EL (cell line): ENCODE measurements at regions not wholly inside any gene's neighbourhood (a gene's known extent, or its start where the extent isn't known, plus 50 kb on each side); places are given as distances from the start of the nearest gene placed in this dataset.

Source experiments
- DNase-seq: peaks from one replicate; pipeline ENCODE4 v3.0.0-alpha.2; 2016

- peak; percentile 14 for DNase-seq
These were observed 250.8 kb downstream of the SLC6A15 start for GRCh38 chr12:84661786-84662185.

- DNase-seq, result no peak
These were observed 252.5 kb downstream of the SLC6A15 start for GRCh38 chr12:84660139-84660538.

DNA sequence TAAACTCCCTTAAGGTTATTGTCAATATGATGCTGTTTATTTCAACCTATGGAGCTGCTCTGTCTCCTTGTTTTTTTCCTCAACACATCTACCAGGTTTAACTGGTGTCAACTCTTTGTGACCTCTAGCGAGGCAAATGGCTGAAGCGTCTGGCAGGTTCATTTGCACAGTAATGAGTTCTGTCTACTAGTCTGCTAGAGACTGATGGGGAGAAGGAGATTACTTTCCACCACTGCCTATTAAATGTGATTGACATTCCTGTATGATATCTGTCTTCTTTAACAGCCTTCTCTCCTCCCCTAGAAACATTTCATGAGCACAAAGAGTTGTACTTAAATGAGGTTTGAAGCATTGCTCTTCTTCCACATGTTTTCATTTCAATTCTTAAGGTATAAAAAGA is 253.7 kb downstream of the SLC6A15 start:
- no peak for DNase-seq

GRCh38 chr12:84656705-84657104 is 255.9 kb downstream of the SLC6A15 start:
- DNase-seq, result no peak

- DNase-seq, result no peak
These were observed 259.1 kb downstream of the SLC6A15 start for GRCh38 chr12:84653482-84653881.

GRCh38 chr12:84648425-84648824 is 264.2 kb downstream of the SLC6A15 start:
- DNase-seq, result no peak

DNA sequence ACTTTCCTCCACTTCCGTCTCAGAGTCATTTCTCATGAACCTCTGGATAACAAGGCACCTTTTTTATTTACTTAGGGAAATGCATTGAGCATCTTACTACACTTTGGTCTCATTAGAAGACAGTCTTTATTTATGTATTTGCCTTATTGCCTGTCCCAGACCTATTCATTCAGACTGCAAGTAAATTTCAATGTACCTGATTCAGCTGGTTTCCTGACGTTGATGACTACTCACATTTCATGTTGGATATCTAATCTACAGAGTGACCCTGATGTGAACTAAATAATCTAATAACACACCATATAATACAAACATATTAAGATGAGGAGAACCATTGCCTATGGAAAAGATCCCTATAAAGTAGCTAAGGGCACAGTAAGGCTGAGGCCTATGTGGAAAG is 267.7 kb downstream of the SLC6A15 start:
- DNase-seq, result no peak

DNA sequence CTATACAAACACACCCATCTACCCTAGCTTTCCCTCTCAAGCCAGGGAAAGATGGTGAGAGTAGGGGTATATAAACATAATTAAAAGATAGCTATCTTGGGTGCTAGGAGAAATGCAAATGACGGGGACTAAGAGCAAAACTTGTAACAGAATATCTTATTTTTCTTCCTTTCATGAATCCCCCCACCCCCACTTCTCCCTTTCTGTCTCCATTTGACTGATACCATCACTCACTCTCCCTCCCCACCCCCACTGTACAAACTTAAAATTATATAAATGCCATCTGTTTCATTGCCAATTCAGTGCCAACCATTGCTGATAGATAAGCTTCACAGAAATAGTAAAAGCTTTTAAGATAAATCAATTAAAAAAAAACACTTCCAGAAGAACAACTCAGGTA is 268.6 kb downstream of the SLC6A15 start:
- no peak for DNase-seq

GRCh38 chr12:84641940-84642545 is 270.6 kb downstream of the SLC6A15 start:
- no peak for DNase-seq

DNA sequence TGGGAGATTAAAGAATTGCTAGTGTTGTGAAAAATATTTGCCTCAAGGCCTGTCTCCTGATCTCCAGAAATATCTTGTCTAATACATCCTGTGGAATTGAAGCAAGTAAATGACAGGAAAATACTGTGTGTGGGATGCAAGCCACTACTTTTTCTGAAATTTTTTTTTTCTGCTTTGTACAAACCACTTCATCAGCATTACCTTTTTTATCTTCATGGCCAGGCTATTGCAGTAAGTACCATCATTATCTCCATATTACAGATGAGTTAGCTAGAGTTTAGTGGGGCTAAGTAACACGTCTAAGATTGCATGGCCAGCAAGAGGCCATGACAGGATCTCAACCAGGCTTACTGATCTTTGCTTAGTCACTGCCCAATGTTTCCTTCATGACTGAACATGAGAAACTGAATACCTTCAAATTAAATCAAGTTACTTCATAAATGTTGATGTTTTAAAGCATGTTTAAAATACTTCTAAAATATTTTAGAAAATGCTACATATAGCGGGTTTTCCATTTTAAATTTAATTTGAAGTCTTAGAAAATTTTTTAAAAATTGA is 273.7 kb downstream of the SLC6A15 start:
- peak; percentile 7 for DNase-seq

- DNase-seq, result peak; percentile 33
These were observed 274.7 kb downstream of the SLC6A15 start for GRCh38 chr12:84637926-84638325.

GRCh38 chr12:84636801-84637290 is 275.8 kb downstream of the SLC6A15 start:
- peak; percentile 63 for DNase-seq

DNA sequence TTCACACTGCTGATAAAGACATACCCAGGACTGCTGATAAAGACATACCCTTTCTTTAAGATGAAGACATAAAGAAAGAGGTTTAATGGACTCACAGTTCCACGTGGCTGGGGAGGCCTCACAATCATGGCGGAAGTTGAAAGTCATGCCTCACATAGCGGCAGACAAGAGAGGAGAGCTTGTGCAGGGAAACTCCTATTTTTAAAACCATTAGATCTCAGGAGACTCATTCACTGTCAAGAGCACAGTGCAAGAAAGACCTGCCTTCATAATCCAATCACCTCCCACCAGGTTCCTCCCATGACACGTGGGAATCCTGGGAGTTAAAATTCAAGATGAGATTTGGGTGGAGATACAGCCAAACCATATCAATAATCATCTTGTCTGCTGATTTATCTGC is 278.1 kb downstream of the SLC6A15 start:
- DNase-seq, result no peak

DNA sequence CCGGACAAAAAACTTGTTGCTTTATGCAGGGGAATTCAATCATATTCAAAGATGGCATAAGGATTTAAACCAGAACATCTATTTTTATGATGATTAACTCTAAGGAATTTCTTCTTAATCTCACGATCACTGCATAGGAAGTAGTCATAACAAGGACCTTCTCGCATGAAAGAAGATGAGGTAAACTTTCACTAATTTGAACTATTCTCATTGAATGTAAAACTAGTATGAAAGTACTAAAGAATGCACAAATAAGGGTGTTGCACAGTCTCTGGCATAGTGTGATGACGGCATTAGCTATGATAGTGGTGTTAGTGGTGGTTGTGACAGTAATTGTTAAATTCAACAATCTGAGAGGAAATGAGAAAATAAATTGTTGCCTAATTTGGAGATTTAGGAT is 280.0 kb downstream of the SLC6A15 start:
- peak; percentile 68 for DNase-seq

DNA sequence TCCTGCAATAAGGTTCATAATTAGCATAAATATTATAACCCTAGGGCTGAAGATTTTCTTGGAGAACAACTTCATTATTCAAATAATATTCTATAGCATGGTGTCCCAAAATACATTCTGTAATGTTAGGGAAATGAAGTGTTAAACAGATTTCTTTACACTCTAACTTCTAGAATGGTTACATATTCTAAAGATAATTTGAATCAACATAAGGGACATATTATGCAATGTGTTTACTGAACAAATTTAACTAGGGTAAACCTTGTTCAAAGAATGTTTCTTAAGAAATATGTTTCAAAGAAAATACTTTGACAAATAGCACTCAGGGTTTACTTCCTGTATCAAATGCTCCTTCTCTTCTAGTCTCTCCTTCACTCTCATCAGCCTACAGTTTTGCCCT is 281.6 kb downstream of the SLC6A15 start:
- no peak for DNase-seq

DNA sequence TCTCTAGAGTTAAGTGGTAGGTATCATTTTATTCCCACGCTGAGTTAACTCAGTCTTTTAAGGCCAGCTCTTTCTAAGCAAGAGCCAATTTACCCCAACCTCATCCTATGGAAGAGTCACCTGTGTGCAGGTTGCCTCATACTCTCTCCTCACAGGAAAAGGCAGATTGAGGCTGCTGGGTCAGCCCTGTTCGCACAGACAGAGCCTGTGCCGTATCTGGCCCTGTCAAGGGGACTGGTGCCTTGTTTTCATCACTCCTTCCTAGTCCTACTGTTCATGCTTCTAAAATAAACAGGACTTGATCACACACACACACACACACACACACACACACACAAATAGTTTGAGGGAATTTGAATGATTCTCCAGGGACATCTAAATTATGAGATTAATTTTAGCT is 285.0 kb downstream of the SLC6A15 start:
- no peak for DNase-seq

DNA sequence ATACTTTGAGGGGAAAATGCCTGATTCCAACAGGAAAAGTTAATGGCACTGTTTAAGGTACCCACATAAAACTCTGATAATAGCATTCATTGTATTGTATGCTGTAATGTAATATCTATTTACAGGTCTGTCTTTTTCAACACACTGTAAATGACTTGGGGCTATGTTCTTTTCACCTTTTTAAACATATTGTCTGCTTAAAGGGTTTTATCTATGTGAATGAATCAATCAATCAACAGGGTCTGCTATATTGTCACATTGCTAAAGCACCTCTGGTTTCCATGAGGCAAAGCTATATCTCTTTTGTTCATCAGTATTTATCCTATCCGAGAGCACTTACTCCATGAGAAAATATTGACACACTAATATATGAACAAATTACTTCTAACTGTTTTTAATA is 288.0 kb downstream of the SLC6A15 start:
- no peak for DNase-seq

DNA sequence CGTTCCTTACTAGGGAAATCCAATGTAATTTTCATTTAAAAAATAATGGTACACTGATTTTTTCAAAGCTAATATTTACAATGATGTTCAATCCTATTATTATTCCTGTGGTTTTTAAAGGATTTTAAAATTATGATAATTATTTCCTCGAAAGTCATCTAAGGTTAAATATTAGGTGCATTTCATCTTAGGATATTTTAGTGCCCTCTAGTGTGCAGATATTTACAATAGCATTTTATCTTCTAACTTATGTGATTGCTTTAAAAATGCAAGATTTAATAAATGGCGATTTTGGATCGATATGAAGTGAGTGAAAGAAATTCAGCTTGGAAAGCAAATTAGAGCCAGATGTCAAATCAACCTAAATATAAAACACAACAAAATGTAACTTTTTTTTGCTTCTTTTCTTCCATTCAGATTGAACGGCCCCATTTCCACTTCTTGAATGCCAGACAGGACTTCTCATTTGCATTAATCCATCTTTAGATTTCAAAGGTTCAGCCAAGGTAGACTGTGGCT is 293.5 kb downstream of the SLC6A15 start:
- no peak for DNase-seq

- DNase-seq, result no peak
These were observed 305.3 kb downstream of the SLC6A15 start for GRCh38 chr12:84607170-84607819.

- no peak for DNase-seq
These were observed 306.6 kb downstream of the SLC6A15 start for GRCh38 chr12:84605983-84606382.

- no peak for DNase-seq
These were observed 308.0 kb downstream of the SLC6A15 start for GRCh38 chr12:84604551-84604950.

GRCh38 chr12:84603484-84604248 is 308.9 kb downstream of the SLC6A15 start:
- no peak for DNase-seq

GRCh38 chr12:84601483-84601882 is 311.1 kb downstream of the SLC6A15 start:
- no peak for DNase-seq

DNA sequence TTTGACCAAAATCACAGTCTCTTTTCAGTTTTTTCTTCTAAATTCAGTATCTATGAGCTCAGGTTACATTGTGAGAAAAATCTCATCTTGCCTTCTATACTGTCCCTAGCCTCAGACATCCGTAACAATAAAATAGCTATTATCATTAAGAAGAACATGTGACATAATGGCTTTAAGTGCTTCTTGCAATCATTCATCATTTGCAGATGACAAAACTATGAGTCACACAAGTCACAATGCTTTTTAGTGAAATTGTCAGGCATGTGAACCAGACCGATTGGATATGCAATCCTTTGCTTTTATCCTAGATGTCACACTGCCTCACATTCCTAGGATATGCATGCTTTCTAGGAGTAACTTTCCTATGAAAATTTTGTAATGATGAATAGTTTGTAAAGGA is 313.1 kb downstream of the SLC6A15 start:
- DNase-seq, result peak; percentile 43
